ENCODE measurements at regions not wholly inside any gene's neighbourhood (a gene's known extent, or its start where the extent isn't known, plus 50 kb on each side); places are given as distances from the start of the nearest gene placed in this dataset.

DNA sequence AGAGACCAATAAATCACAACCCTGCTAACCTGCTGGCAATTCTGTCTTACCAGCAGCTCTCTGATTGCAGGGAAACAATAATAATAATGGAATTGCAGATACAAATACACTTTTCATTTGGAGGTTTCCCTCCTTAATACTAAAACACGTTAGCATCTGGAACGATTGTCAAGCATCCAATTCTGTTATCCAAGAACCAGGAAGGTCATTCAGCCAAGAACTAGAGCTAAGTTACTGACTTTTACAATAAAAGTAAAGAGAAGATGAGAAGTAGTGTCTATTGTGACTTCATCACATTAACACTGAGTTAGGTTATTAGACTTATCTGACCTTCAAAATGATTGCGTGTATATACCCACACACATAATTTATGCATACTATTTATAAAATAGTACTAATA lies 335.6 kb downstream of the BRINP1 start:
- Histone ChIP-seq H3K27me3 (no peaks in the 10 kb centered on the region), H3K9me3 (no peaks in the 10 kb centered on the region), H3K36me3 (no peaks in the 10 kb centered on the region), H3K4me1 (peaks cover 0 to 6% (median 0%) of the 10 kb centered on the region in 4 donors), H3K4me3 (no peak overlapping the region), H3K27ac (replicated peaks in 1 of 4) (no peak overlapping the region)
- intact Hi-C loops (cut with DNase I): no loop called here
- TF ChIP-seq POLR2A (IDR thresholded peaks at IDR 0.05; ENCODE audit: low read depth) (no peak), EP300 (IDR thresholded peaks at IDR 0.05) (no peak)
- DNase-seq (ENCODE audit: extremely low spot score): no peak
- 80% methylated on average over 3 of the region's 3 CpGs for WGBS

DNA sequence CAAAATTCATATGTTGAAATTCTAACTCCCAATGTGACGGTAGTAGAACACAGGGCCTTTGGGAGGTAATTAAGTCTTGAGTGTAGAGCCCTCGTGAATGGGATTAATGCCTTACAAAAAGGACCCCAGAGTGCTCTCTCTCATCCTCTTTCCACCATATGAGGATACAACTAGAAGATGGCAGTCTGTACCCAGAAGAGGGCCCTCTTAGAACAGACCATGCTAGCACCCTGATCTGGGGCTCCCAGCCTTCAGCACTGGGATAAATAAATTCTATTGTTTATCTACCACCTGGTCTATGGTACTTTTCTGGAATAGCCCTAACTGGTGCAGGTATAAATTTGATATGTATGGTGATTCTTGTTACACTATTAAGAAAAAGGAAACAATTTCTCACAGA lies 332.3 kb downstream of the BRINP1 start:
- H3K4me3 ChIP-seq: no peak overlapping the region
- no peaks in the 10 kb centered on the region for H3K4me1 ChIP-seq
- intact Hi-C loops (cut with DNase I): no loop called here
- TF ChIP-seq POLR2A (IDR thresholded peaks at IDR 0.05; ENCODE audit: low read depth) (no peak), POLR2AphosphoS5 (IDR thresholded peaks at IDR 0.05) (no peak), EP300 (IDR thresholded peaks at IDR 0.05) (no peak)
- no peaks in the 10 kb centered on the region for H3K9me3 ChIP-seq
- 87% methylated on average over 2 of the region's 2 CpGs for WGBS
- H3K27ac ChIP-seq (replicated peaks in 1 of 4): no peak overlapping the region
- DNase-seq (ENCODE audit: extremely low spot score): no peak
- no peaks in the 10 kb centered on the region for H3K27me3 ChIP-seq
- no peaks in the 10 kb centered on the region for H3K36me3 ChIP-seq

DNA sequence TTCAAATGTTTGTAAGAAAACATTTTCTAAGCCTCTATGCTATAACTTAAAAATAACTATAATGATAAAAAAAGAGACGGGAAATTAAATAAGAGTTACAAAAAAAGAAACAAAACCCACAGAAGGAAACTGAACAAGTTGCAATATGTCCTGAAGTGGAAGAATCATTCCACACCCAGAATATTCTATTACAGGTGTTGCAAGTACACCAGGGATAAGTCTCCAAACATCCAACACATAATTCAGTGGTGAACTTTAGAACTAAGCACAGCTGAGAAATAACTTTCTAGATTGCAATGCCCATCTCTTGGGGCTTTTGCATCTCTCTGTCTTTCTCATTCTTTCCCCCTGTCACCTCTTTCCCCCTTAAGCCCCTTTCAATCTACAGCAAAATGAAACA lies 325.2 kb downstream of the BRINP1 start:
- Histone ChIP-seq H3K27ac (replicated peaks in 1 of 4) (no peak overlapping the region), H3K9me3 (no peaks in the 10 kb centered on the region), H3K36me3 (no peaks in the 10 kb centered on the region), H3K4me1 (no peaks in the 10 kb centered on the region), H3K27me3 (no peaks in the 10 kb centered on the region), H3K4me3 (no peak overlapping the region)
- WGBS: 84% methylated on average over 1 of the region's 1 CpG
- intact Hi-C loops (cut with DNase I): no loop called here
- TF ChIP-seq POLR2A (IDR thresholded peaks at IDR 0.05; ENCODE audit: low read depth) (no peak), POLR2AphosphoS5 (IDR thresholded peaks at IDR 0.05) (no peak), EP300 (IDR thresholded peaks at IDR 0.05) (no peak)
- TF ChIP-seq, protein P1, sequence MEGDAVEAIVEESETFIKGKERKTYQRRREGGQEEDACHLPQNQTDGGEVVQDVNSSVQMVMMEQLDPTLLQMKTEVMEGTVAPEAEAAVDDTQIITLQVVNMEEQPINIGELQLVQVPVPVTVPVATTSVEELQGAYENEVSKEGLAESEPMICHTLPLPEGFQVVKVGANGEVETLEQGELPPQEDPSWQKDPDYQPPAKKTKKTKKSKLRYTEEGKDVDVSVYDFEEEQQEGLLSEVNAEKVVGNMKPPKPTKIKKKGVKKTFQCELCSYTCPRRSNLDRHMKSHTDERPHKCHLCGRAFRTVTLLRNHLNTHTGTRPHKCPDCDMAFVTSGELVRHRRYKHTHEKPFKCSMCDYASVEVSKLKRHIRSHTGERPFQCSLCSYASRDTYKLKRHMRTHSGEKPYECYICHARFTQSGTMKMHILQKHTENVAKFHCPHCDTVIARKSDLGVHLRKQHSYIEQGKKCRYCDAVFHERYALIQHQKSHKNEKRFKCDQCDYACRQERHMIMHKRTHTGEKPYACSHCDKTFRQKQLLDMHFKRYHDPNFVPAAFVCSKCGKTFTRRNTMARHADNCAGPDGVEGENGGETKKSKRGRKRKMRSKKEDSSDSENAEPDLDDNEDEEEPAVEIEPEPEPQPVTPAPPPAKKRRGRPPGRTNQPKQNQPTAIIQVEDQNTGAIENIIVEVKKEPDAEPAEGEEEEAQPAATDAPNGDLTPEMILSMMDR (IDR thresholded peaks at IDR 0.05): no peak
- DNase-seq (ENCODE audit: extremely low spot score): no peak

DNA sequence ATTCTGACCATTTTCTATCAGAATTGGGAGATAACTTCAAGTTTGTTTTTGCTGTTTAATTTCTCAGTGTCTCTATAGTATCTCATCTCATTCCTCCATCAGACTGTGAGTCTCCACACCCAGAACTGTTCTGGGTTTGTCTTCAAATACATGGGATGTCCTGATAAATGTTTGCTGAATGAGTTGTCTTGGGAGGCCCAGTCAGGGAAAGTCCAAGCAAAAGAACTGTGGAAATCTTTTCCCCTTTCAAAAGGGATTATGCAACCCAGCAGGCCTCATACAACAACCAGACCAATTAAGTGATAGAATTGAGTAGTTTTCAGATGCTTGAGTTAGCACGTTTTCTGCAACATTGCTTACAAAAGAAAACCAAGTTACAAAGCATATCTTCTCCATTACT lies 324.4 kb downstream of the BRINP1 start:
- H3K27ac ChIP-seq (replicated peaks in 1 of 4): no peak overlapping the region
- no peak for TF ChIP-seq POLR2A (IDR thresholded peaks at IDR 0.05; ENCODE audit: low read depth)
- TF ChIP-seq, protein P1 (IDR thresholded peaks at IDR 0.05): no peak
- no peak for TF ChIP-seq EP300 (IDR thresholded peaks at IDR 0.05)
- TF ChIP-seq POLR2AphosphoS5 (IDR thresholded peaks at IDR 0.05): no peak

DNA sequence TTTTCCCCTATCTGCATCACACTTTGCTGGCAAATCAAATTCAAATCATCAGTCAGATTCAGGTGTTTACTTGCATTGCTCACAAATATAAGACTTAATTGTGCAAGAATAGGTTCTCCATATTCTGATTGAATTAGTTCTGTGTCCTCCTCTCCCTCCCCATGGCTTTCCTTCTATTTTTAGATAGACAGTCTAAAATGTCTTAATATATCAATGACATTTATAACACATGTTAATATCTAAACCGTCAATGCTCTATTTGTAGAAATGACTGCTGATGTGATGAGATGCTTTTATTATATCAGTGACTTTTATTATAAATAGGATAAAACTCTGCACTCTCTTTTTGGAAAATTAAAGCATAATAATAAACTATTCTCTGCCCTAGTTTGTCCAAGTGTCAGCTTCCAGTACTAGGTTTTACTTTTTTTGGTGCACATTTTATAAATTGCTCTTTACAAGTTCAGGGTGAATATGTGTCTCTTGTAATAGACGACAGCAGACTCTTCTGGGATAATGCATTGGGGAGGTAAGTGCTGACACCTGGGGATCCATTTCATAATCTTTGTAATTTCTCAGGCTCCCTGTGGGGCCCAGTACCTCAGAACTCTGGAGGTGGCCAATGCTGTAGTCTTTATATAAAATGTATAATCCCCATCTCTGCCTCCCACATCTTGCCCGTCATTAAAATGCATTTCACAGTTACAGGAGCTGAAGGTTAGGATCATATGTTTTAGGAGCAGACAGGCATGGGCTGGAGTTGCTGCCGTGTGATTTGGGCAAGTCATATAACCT lies 321.5 kb downstream of the BRINP1 start:
- WGBS: 62% methylated on average over 4 of the region's 4 CpGs
- no peak for DNase-seq (ENCODE audit: extremely low spot score)
- intact Hi-C loops (cut with DNase I): no loop called here

More for the DNA sequence above, 324.4 kb downstream of the BRINP1 start:
- 47% methylated on average over 1 of the region's 1 CpG for WGBS
- no peaks in the 10 kb centered on the region for H3K4me1 ChIP-seq
- no peaks in the 10 kb centered on the region for H3K9me3 ChIP-seq
- intact Hi-C loops (cut with DNase I): no loop called here
- no peak overlapping the region for H3K4me3 ChIP-seq
- no peaks in the 10 kb centered on the region for H3K27me3 ChIP-seq
- DNase-seq (ENCODE audit: extremely low spot score): no peak
- H3K36me3 ChIP-seq: no peaks in the 10 kb centered on the region

More for the DNA sequence above, 321.5 kb downstream of the BRINP1 start:
- no peaks in the 10 kb centered on the region for H3K27me3 ChIP-seq
- H3K4me3 ChIP-seq: no peak overlapping the region
- H3K9me3 ChIP-seq: no peaks in the 10 kb centered on the region
- H3K36me3 ChIP-seq: no peaks in the 10 kb centered on the region
- H3K27ac ChIP-seq (replicated peaks in 1 of 4): no peak overlapping the region
- TF ChIP-seq POLR2A (IDR thresholded peaks at IDR 0.05; ENCODE audit: low read depth) (no peak), POLR2AphosphoS5 (IDR thresholded peaks at IDR 0.05) (no peak), EP300 (IDR thresholded peaks at IDR 0.05) (no peak)
- TF ChIP-seq, protein P1 (IDR thresholded peaks at IDR 0.05): no peak
- H3K4me1 ChIP-seq: peaks cover 0 to 12% (median 11%) of the 10 kb centered on the region in 4 donors

Data from esophagus muscularis mucosa (tissue), 4 donors.